Vagina (tissue), 2 donors: ENCODE measurements at regions not wholly inside any gene's neighbourhood (a gene's known extent, or its start where the extent isn't known, plus 50 kb on each side); places are given as distances from the start of the nearest gene placed in this dataset.

Experiments used
- DNase-seq, 2 donors: peaks; one replicate each; pipeline ENCODE4 v3.0.0-alpha.2; 2017; ENCODE audit errors: extremely low spot score in 2 of 2
- H3K27ac ChIP-seq: fragments of 200-600 bp; sonication (generic); one replicate; pipeline ENCODE4 v1.5.1; 2019
- H3K27me3 ChIP-seq: fragments of 200-600 bp; sonication (generic); one replicate; pipeline ENCODE4 v1.5.1; 2019
- H3K36me3 ChIP-seq, 2 donors: fragments of 200-600 bp; sonication (generic); one replicate each; pipeline ENCODE4 v1.5.1; 2017 to 2019
- H3K4me1 ChIP-seq: fragments of 200-600 bp; sonication (generic); one replicate; pipeline ENCODE4 v1.5.1; 2019
- H3K4me3 ChIP-seq, 2 donors: fragments of 200-600 bp; sonication (generic); 1 replicate in 1 of 2; 2 replicates in 1 of 2; pipeline ENCODE4 v1.5.1; 2016 to 2019
- H3K9me3 ChIP-seq: fragments of 200-600 bp; sonication (generic); one replicate; pipeline ENCODE4 v1.5.1; 2019
- POLR2A ChIP-seq, 2 donors: fragments of 450-650 bp; IDR thresholded peaks; one replicate each; pipeline ENCODE4 v1.6.1; 2017; ENCODE audit warnings: antibody characterized with exemption in 2 of 2, mild to moderate bottlenecking in 2 of 2, moderate library complexity in 2 of 2
- POLR2AphosphoS5 ChIP-seq, 2 donors: sonication (generic); formaldehyde crosslinking; IDR thresholded peaks; one replicate each; pipeline ENCODE4 v1.9.0; 2017; ENCODE audit warnings: antibody characterized with exemption in 2 of 2, mild to moderate bottlenecking in 2 of 2, low read depth in 1 of 2; ENCODE audit not compliant: insufficient read depth in 1 of 2
- intact Hi-C: fragments of 100-400 bp; cut with DNase I; formaldehyde crosslinking; loops from one replicate; pipeline ENCODE4 v1.15.1; 2023
- TF ChIP-seq, protein P1 (sequence below), 3 experiments: fragments of 450-650 bp in 2 of 3; fragments of 200-600 bp in 1 of 3; sonication (generic) in 1 of 3; IDR thresholded peaks; one replicate each; pipeline ENCODE4 v1.5.1; 2017 to 2019; ENCODE audit warnings: antibody characterized with exemption in 3 of 3, mild to moderate bottlenecking in 2 of 3, moderate library complexity in 2 of 3

DNA sequence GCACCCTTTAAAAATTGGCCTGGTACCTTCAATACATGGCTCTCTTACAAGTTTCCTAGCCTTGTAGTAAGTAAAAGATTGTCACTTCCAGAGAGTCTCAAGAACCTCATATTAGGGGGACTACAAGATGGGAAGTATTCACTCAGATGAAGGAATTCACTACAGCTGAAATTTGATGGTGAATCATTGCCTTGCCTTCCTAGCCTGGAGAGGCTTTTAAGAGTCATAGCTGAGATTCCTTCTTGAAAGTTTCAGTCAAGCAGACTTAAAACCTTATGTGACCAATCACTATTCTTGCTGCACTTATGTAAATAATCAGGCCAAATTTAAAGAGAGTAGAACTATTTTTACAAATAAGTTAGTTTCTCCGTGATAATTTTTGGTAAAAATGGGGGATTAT lies 451.6 kb downstream of the TRHDE start:
- no peaks in the 10 kb centered on the region for H3K27me3 ChIP-seq
- no peaks in the 10 kb centered on the region for H3K4me1 ChIP-seq
- H3K36me3 ChIP-seq, result no peaks in the 10 kb centered on the region
- intact Hi-C loops, result no loop called here
- no peaks in the 10 kb centered on the region for H3K9me3 ChIP-seq
- no peak for DNase-seq
- no peak overlapping the region for H3K4me3 ChIP-seq
- TF ChIP-seq POLR2A (IDR thresholded peaks at IDR 0.05) (no peak), POLR2AphosphoS5 (IDR thresholded peaks at IDR 0.05; ENCODE audit: insufficient read depth in 1 of 2, low read depth in 1 of 2) (no peak)
- TF ChIP-seq, protein P1, sequence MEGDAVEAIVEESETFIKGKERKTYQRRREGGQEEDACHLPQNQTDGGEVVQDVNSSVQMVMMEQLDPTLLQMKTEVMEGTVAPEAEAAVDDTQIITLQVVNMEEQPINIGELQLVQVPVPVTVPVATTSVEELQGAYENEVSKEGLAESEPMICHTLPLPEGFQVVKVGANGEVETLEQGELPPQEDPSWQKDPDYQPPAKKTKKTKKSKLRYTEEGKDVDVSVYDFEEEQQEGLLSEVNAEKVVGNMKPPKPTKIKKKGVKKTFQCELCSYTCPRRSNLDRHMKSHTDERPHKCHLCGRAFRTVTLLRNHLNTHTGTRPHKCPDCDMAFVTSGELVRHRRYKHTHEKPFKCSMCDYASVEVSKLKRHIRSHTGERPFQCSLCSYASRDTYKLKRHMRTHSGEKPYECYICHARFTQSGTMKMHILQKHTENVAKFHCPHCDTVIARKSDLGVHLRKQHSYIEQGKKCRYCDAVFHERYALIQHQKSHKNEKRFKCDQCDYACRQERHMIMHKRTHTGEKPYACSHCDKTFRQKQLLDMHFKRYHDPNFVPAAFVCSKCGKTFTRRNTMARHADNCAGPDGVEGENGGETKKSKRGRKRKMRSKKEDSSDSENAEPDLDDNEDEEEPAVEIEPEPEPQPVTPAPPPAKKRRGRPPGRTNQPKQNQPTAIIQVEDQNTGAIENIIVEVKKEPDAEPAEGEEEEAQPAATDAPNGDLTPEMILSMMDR (IDR thresholded peaks at IDR 0.05), result no peak
- no peak overlapping the region for H3K27ac ChIP-seq

DNA sequence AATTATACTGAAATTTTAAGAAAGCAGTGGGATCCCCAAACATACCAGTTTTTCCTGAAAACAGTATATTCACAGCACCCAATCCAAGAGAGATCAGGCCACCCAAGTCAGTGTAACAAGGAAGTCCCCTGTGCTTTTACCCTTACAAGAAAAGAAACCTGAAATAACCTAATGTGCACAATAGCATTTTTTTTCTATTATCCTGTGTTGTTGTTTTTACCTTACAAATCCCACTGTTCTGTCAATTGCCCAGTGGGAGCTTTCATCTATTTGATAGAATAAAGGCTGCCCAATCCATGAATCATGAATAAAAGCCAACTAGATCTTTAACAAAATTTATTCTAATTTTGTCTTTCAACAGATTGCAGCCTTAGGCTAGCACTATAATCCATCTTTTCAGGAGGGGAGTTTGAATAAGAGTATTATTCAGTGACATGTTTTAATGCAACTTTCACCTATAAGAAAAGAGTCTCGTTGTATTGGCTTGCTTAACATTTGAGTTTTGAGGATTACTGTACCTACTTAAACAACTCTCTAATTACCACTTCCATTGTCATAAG lies 457.4 kb downstream of the TRHDE start:
- no peaks in the 10 kb centered on the region for H3K36me3 ChIP-seq
- DNase-seq, result no peak
- no peaks in the 10 kb centered on the region for H3K9me3 ChIP-seq
- intact Hi-C loops, result loop anchor here (5.0 kb wide), 1 partner anchor 1573 kb away; no protein-coding TSS in a partner anchor
- no peak overlapping the region for H3K4me3 ChIP-seq
- H3K4me1 ChIP-seq, result no peaks in the 10 kb centered on the region
- TF ChIP-seq, protein P1 (IDR thresholded peaks at IDR 0.05), result no peak
- no peak for TF ChIP-seq POLR2A (IDR thresholded peaks at IDR 0.05)
- no peak for TF ChIP-seq POLR2AphosphoS5 (IDR thresholded peaks at IDR 0.05; ENCODE audit: insufficient read depth in 1 of 2, low read depth in 1 of 2)
- no peaks in the 10 kb centered on the region for H3K27me3 ChIP-seq
- no peak overlapping the region for H3K27ac ChIP-seq

- no peak overlapping the region for H3K4me3 ChIP-seq
- H3K27ac ChIP-seq, result no peak overlapping the region
- intact Hi-C loops, result loop anchor here (5.0 kb wide), 1 partner anchor 1568 kb away; no protein-coding TSS in a partner anchor
- DNase-seq, result no peak
- H3K9me3 ChIP-seq, result no peaks in the 10 kb centered on the region
- TF ChIP-seq POLR2AphosphoS5 (IDR thresholded peaks at IDR 0.05; ENCODE audit: insufficient read depth in 1 of 2, low read depth in 1 of 2) (no peak), POLR2A (IDR thresholded peaks at IDR 0.05) (no peak)
- TF ChIP-seq, protein P1 (IDR thresholded peaks at IDR 0.05), result no peak
- no peaks in the 10 kb centered on the region for H3K36me3 ChIP-seq
- H3K27me3 ChIP-seq, result no peaks in the 10 kb centered on the region
- no peaks in the 10 kb centered on the region for H3K4me1 ChIP-seq
Measured at GRCh38 chr12:72734581-72734980, 462.4 kb downstream of the TRHDE start.

- no peaks in the 10 kb centered on the region for H3K9me3 ChIP-seq
- no peak overlapping the region for H3K27ac ChIP-seq
- no peaks in the 10 kb centered on the region for H3K27me3 ChIP-seq
- H3K4me3 ChIP-seq, result no peak overlapping the region
- intact Hi-C loops, result no loop called here
- DNase-seq, result no peak
- no peaks in the 10 kb centered on the region for H3K36me3 ChIP-seq
- TF ChIP-seq POLR2A (IDR thresholded peaks at IDR 0.05) (no peak), POLR2AphosphoS5 (IDR thresholded peaks at IDR 0.05; ENCODE audit: insufficient read depth in 1 of 2, low read depth in 1 of 2) (no peak)
- TF ChIP-seq, protein P1 (IDR thresholded peaks at IDR 0.05), result no peak
- H3K4me1 ChIP-seq, result no peaks in the 10 kb centered on the region
Measured at GRCh38 chr12:72738811-72739210, 466.6 kb downstream of the TRHDE start.

- Histone ChIP-seq H3K4me1 (no peaks in the 10 kb centered on the region), H3K27me3 (no peaks in the 10 kb centered on the region), H3K36me3 (no peaks in the 10 kb centered on the region), H3K9me3 (no peaks in the 10 kb centered on the region), H3K27ac (no peak overlapping the region), H3K4me3 (no peak overlapping the region)
- intact Hi-C loops, result no loop called here
- no peak for DNase-seq
- TF ChIP-seq POLR2A (IDR thresholded peaks at IDR 0.05) (no peak), POLR2AphosphoS5 (IDR thresholded peaks at IDR 0.05; ENCODE audit: insufficient read depth in 1 of 2, low read depth in 1 of 2) (no peak)
- TF ChIP-seq, protein P1 (IDR thresholded peaks at IDR 0.05), result no peak
Measured at GRCh38 chr12:72740064-72740463, 467.9 kb downstream of the TRHDE start.
